ENCODE measurements at regions not wholly inside any gene's neighbourhood (a gene's known extent, or its start where the extent isn't known, plus 50 kb on each side); places are given as distances from the start of the nearest gene placed in this dataset.

DNA sequence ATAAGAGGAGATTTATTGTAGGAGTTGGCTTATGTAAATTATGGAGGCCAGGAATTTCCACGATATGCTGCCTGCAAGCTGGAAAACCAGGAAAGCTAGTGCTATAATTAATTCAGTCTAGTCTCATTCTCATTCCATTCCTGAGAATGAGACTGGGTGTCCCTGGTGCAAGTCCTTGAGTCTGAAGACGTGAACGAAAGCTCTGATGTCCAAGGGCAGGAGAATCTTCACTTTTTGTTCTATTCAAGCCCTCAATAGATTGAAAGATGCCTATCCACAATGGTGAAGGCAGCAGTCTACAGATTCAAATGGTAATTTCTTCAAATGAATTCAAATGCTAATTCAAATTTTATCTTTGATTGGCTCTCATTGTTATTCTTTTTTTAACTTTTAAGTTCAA lies 851.1 kb upstream of the MGAT4C start:
- no peaks in the 10 kb centered on the region for H3K36me3 Mint-ChIP-seq
- Histone ChIP-seq H3K36me3 (no peaks in the 10 kb centered on the region), H3K79me2 (ENCODE audit: low read depth) (no peaks in the 10 kb centered on the region), H3K27ac (no peak overlapping the region), H2AFZ (replicated peaks) (no peak overlapping the region), H3K9me3 (ENCODE audit: low read depth) (no peaks in the 10 kb centered on the region), H4K20me1 (ENCODE audit: low read depth) (no peaks in the 10 kb centered on the region), H3K4me3 (no peak overlapping the region), H3K27me3 (no peaks in the 10 kb centered on the region), H3F3A (ENCODE audit: low read depth) (no peaks in the 10 kb centered on the region), H3K9ac (no peak overlapping the region), H3K4me1 (no peaks in the 10 kb centered on the region), H3K4me2 (no peak overlapping the region)
- no peaks in the 10 kb centered on the region for H3K9me3 Mint-ChIP-seq
- H3K27ac Mint-ChIP-seq: no peak overlapping the region
- no peaks in the 10 kb centered on the region for H3K27me3 Mint-ChIP-seq (ENCODE audit: insufficient read depth, low read depth)
- no peak for TF ChIP-seq EZH2phosphoT487 (IDR thresholded peaks at IDR 0.05)
- TF ChIP-seq EZH2 (IDR thresholded peaks at IDR 0.05): no peak
- TF ChIP-seq, protein P1, sequence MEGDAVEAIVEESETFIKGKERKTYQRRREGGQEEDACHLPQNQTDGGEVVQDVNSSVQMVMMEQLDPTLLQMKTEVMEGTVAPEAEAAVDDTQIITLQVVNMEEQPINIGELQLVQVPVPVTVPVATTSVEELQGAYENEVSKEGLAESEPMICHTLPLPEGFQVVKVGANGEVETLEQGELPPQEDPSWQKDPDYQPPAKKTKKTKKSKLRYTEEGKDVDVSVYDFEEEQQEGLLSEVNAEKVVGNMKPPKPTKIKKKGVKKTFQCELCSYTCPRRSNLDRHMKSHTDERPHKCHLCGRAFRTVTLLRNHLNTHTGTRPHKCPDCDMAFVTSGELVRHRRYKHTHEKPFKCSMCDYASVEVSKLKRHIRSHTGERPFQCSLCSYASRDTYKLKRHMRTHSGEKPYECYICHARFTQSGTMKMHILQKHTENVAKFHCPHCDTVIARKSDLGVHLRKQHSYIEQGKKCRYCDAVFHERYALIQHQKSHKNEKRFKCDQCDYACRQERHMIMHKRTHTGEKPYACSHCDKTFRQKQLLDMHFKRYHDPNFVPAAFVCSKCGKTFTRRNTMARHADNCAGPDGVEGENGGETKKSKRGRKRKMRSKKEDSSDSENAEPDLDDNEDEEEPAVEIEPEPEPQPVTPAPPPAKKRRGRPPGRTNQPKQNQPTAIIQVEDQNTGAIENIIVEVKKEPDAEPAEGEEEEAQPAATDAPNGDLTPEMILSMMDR (IDR thresholded peaks at IDR 0.05): no peak
- DNase-seq (ENCODE audit: low spot score): no peak
- no peak overlapping the region for H3K4me3 Mint-ChIP-seq
- H3K4me1 Mint-ChIP-seq: peaks cover 2% of the 10 kb centered on the region

- Histone ChIP-seq H3K9ac (no peak overlapping the region), H3K27ac (no peak overlapping the region), H3K4me2 (no peak overlapping the region), H4K20me1 (ENCODE audit: low read depth) (no peaks in the 10 kb centered on the region), H3K36me3 (no peaks in the 10 kb centered on the region), H3K4me3 (no peak overlapping the region), H3K27me3 (no peaks in the 10 kb centered on the region), H3F3A (ENCODE audit: low read depth) (no peaks in the 10 kb centered on the region), H3K4me1 (no peaks in the 10 kb centered on the region), H3K9me3 (ENCODE audit: low read depth) (no peaks in the 10 kb centered on the region), H2AFZ (replicated peaks) (no peak overlapping the region), H3K79me2 (ENCODE audit: low read depth) (no peaks in the 10 kb centered on the region)
- TF ChIP-seq, protein P1 (IDR thresholded peaks at IDR 0.05): no peak
- no peak for TF ChIP-seq EZH2 (IDR thresholded peaks at IDR 0.05)
- no peak for TF ChIP-seq EZH2phosphoT487 (IDR thresholded peaks at IDR 0.05)
- H3K27me3 Mint-ChIP-seq (ENCODE audit: insufficient read depth, low read depth): peaks cover 2% of the 10 kb centered on the region
- H3K9me3 Mint-ChIP-seq: no peaks in the 10 kb centered on the region
- no peak for DNase-seq (ENCODE audit: low spot score)
- H3K4me1 Mint-ChIP-seq: no peaks in the 10 kb centered on the region
- H3K27ac Mint-ChIP-seq: no peak overlapping the region
- H3K36me3 Mint-ChIP-seq: no peaks in the 10 kb centered on the region
- no peak overlapping the region for H3K4me3 Mint-ChIP-seq
Measured at GRCh38 chr12:87096082-87096585, 839.9 kb upstream of the MGAT4C start.

- H3K4me3 ChIP-seq: no peak overlapping the region
- H3K27me3 ChIP-seq: no peaks in the 10 kb centered on the region
- TF ChIP-seq, protein P1 (IDR thresholded peaks at IDR 0.05): no peak
- no peak for TF ChIP-seq EZH2phosphoT487 (IDR thresholded peaks at IDR 0.05)
- TF ChIP-seq EZH2 (IDR thresholded peaks at IDR 0.05): no peak
- no peak overlapping the region for H2AFZ ChIP-seq (replicated peaks)
- H3F3A ChIP-seq (ENCODE audit: low read depth): no peaks in the 10 kb centered on the region
- H3K27ac ChIP-seq: no peak overlapping the region
- H3K36me3 ChIP-seq: no peaks in the 10 kb centered on the region
- H3K27ac Mint-ChIP-seq: no peak overlapping the region
- no peaks in the 10 kb centered on the region for H4K20me1 ChIP-seq (ENCODE audit: low read depth)
- H3K4me3 Mint-ChIP-seq: no peak overlapping the region
- no peaks in the 10 kb centered on the region for H3K9me3 Mint-ChIP-seq
- no peaks in the 10 kb centered on the region for H3K36me3 Mint-ChIP-seq
- no peaks in the 10 kb centered on the region for H3K4me1 Mint-ChIP-seq
- H3K9me3 ChIP-seq (ENCODE audit: low read depth): no peaks in the 10 kb centered on the region
- H3K79me2 ChIP-seq (ENCODE audit: low read depth): no peaks in the 10 kb centered on the region
- H3K4me1 ChIP-seq: no peaks in the 10 kb centered on the region
- no peak overlapping the region for H3K9ac ChIP-seq
- H3K4me2 ChIP-seq: no peak overlapping the region
- peaks cover 2% of the 10 kb centered on the region for H3K27me3 Mint-ChIP-seq (ENCODE audit: insufficient read depth, low read depth)
- no peak for DNase-seq (ENCODE audit: low spot score)
Measured at GRCh38 chr12:87094356-87094755, 838.2 kb upstream of the MGAT4C start.
